NCI-H2029 (cell line): ENCODE measurements at regions not wholly inside any gene's neighbourhood (a gene's known extent, or its start where the extent isn't known, plus 50 kb on each side); places are given as distances from the start of the nearest gene placed in this dataset.
"Not testable (repeated sequence)": the region's sequence is repeated elsewhere in the genome, so short reads cannot be mapped to it uniquely, and the experiment has no call there.

Experiments
- DNase-seq: peaks from one replicate; lab custom pipeline; 2025; lab: John Stamatoyannopoulos, UW

DNA sequence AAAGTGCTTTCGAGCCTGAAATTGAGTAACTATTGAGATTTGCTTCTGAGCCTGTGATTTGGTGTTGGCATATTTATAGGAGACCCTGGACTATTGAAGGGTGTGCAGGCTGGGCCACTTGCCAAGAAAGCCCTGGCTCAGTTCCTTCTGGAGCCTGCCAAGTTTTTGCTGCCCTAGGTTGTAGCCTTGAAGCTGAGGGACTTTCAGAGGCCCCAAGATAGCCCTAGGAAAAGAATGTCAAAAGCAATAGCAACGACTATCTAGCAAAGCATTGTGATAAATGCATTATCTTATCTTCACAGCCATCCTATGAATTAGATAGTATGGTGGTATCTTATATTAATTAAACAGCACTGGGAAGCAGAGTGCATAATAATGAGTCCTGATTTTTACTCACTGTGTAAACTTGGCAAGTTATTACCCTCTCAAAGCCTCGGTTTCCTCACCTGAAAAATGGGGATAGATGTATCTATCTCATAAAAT lies 473.7 kb upstream of the PODXL start:
- DNase-seq, result peak; percentile 12

GRCh38 chr7:132029369-132030085 lies 473.1 kb upstream of the PODXL start:
- no peak for DNase-seq

DNA sequence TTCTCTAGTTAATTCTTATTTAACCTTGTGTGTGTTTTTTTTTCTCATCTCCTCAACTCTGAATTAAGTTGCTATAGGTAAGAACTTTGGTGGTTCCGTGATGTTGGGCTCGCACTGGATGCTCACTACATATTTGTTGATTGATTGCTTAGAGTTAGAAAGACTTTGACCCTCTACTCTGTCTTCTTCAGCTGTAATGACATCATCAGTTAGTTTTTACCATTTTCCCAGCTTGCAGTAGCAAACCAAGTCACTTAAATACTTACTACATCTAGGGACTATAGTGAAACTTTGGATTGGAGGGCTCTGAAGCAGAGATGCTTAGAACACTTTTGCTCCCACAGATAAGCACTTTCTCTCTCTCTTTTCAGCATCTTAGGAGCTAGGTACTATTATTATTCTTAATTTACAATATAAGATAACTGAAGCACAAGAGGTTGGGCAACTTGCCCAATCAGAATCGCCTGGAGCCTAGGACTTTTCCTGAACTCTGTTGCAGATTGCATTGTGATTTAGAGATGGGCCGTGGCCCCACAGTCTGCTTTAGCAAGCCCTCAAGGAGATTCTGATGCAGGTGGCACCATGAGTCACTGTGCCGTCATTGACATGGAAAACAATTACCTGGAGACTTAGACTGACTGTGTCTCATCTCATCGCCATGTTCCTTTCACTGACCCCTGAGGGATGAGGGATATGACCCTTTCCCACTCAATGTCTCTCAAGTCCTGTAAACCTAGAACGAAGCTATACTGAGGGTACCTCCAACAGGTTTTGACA lies 471.9 kb upstream of the PODXL start:
- DNase-seq, result no peak

GRCh38 chr7:132024290-132024689 lies 467.9 kb upstream of the PODXL start:
- DNase-seq, result no peak

- no peak for DNase-seq
These were observed 467.0 kb upstream of the PODXL start for GRCh38 chr7:132023466-132023865.

GRCh38 chr7:132022188-132022587 lies 465.8 kb upstream of the PODXL start:
- no peak for DNase-seq

GRCh38 chr7:132019703-132020102 lies 463.3 kb upstream of the PODXL start:
- no peak for DNase-seq

DNA sequence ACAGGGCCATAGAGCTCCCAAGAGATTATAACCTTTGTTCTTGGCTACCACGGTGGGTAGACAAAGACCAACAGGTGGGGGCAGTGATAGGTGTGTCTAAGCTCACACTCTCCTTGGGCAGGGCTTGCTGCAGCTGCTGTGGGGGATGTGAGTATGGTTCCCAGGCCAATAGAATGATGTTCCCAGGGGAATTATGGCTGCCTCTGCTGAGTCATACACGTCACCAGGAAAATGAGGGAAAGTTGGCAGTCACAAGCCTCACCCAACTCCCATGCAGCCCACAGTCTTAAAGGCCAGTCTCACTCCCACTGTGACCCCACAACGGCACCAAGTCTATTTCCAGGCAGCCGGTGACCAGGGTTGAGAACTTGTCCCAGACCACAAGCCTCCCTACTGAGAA lies 453.4 kb upstream of the PODXL start:
- DNase-seq, result no peak

- no peak for DNase-seq
These were observed 448.1 kb upstream of the PODXL start for GRCh38 chr7:132004529-132004928.

DNA sequence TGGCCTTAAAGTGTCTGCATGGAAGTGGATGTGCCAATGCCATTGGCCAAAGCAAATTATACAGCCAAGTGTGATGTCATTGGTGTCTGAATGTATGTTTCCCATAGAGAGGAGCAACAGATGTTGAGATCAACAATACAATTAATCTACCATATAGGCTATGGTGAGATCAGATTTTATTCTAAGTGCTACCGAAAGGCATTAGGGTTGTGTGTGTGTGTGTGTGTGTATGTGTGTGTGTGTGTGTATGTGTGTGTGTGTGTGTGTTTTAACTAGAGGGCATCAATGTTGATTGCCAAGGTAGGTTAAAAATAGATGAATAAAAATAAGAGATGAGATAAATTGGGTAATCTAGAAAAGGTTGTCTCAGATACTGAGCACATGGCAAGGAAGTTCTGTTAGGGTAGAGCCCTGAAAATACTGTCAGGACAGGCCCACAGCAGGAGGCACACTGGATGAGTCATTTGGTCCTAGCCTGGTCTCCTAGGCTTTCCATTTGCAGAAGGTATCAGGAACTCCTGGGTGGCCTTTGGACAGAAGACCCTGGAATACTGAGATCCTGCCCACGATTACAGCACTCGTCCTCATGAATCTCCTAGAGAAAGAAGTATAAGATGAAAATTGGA lies 446.0 kb upstream of the PODXL start:
- no peak for DNase-seq

- DNase-seq, result no peak
These were observed 444.7 kb upstream of the PODXL start for GRCh38 chr7:132001146-132001545.

DNA sequence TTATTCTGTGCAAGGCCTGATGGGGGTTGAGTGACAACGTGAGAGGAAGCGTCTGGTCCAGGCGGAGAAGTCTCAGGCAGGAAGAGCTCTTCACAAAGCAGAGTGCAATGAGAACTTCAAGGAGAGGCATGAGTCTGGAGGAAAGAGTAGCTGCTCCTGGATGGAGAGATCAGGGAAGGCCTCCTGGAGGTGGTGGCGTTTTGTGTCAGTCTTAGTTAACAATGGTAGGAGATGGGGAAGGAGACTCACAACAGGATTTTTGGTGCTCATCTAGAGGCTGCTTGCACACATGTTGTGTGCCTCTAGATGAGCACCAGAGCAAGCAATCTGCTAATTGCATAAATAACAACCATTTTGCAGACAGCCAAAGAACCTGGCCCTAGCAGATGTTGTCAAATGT lies 442.8 kb upstream of the PODXL start:
- DNase-seq, result no peak

GRCh38 chr7:131995324-131995723 lies 438.9 kb upstream of the PODXL start:
- no peak for DNase-seq

- not testable (repeated sequence) for DNase-seq
These were observed 424.6 kb upstream of the PODXL start for GRCh38 chr7:131981069-131981468.

- not testable (repeated sequence) for DNase-seq
These were observed 421.7 kb upstream of the PODXL start for GRCh38 chr7:131978118-131978517.

DNA sequence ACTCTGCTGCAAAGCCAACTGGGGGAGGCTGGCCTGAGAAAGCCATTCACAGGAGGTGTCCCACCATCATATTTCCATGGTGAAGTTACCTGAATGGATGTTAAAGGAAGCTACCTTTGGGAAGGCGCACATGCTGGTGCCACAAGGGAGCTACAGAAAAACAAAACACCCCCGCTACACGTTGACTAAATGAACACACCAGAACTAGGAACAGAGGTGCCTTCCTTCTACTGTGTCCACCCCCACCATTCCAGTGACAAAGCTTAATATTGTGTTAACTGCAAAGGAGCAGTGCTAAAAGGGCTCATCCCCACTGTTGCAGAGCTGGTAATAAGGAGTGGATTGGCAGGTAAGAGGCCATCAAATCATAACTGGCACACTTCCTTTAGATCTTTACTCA lies 420.0 kb upstream of the PODXL start:
- DNase-seq, result no peak

DNA sequence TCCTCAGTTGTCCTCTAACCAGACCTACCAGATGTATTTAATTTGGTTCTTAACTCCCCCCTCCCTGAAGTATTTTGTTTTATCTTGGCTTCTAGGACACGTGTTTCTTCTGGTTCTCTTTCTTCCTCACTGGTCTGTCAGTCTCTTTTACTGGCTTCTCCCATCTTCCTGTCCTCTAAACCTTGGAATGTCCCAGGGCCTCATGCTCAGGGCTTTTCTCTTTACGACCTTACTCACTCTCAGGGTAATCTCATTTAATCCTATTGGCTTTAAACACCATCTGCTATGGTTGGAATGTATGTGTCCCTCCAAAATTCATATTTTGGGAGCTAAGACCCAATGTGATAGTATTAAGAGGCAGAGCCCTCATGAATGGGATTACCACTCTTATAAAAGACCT lies 418.2 kb upstream of the PODXL start:
- no peak for DNase-seq

DNA sequence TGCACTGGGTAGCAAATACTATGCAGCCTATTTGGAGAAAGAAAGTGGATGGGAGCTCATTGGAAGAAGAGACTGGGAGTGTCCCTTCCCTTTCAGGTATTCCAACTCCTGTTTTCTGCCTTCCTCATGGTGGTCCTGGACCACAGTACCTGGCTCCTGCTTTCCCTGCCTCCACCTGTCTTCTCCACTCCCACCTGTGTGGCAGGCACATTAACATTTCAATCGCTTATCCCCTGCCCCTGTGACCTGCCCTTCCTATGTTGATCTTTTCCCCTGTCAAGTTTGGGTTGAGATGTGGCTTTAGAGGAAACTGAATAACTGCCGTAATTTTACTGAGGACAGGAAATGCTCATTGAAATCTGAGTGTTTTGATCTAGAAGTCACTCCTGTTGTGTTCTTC lies 415.8 kb upstream of the PODXL start:
- DNase-seq, result no peak

DNA sequence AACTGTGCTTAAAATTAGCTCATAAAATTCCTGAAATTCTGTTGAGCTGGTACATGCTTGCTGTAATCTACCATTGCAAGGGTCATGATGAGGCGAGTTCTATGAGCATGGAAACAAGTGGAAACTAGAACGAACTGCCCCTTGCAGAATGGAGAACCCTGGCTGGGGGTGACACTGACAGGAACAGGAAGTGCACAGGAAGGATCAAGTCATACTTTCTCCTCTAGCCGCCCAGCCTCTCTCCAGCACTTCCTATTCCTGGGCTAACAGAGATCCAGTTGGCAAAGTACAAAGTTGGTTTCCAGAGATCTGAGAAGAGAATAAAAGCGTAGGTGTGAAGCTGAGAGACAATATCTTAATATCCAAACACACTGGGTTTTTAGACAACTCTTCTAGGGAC lies 414.2 kb upstream of the PODXL start:
- no peak for DNase-seq

DNA sequence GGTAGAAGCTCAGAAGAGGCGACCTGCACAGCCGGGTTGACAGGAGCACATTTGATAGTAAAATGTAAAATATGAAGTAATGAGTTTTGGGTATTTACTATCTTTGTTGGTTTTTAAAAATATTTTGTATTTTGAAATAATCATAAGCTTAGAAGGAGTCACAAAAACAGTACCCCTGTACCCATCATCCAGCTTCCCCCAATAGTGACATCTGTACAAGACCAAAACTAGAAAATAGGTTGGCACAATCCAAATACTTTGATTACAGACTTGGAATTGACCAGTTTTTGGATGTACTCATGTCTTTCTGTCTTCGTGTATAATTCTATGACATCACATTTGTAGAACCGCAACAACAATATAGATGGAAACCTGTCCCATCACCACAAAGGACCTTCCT lies 413.1 kb upstream of the PODXL start:
- DNase-seq, result no peak

DNA sequence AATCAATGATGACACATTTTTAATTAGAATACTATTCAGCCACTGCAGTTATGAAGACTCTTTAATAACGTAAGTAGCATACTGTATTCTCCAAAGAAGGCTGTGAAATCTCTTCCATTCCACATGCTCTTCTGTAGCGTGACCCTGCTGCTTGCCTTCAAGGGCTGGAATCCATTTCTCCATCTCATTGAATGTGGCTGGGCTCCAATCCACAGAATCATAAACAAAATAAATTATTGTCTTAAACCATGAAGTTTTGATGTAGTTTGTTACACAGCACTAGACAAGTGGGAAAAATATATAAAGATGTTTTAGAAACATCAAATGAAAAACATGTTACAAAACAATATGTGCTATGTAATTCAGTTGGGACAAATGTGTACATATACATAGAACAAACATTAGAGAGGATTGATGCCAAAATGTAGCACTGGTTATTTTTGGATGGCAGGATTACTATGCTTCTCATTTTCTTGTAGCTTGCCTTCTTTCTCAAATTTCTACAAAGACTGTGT lies 410.8 kb upstream of the PODXL start:
- no peak for DNase-seq

DNA sequence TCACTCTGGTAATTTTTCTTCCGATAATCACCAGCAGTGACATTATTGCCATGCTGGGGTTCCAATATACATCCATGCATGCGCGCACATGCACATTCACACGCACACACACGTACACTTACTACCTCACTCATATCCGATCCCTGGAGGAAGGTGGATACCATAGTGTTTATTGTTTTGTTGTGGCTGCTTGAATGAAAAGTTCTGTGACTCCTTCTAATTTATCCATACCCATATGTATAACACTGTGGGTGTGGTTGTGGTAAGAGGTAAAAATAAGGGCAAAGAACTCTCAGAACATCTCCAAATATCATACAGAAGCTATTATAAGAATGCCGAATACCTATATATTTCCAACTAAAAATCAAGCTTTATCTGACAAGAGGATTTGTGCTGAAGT lies 407.8 kb upstream of the PODXL start:
- no peak for DNase-seq
